HL-60/S4 treated with phorbol 12-myristate 13-acetate at 8.2 ng/mL for 4 days and 3 days (cell line): ENCODE measurements at regions not wholly inside any gene's neighbourhood (a gene's known extent, or its start where the extent isn't known, plus 50 kb on each side); places are given as distances from the start of the nearest gene placed in this dataset.
"Not testable (repeated sequence)": the region's sequence is repeated elsewhere in the genome, so short reads cannot be mapped to it uniquely, and the experiment has no call there.

Experiments used
- in situ Hi-C: fragments of 300-500 bp; cut with MboI; formaldehyde crosslinking; loops from 2 replicates; pipeline ENCODE4 v1.15.0; 2022; ENCODE audit warnings: low sequenced_read_pairs

DNA sequence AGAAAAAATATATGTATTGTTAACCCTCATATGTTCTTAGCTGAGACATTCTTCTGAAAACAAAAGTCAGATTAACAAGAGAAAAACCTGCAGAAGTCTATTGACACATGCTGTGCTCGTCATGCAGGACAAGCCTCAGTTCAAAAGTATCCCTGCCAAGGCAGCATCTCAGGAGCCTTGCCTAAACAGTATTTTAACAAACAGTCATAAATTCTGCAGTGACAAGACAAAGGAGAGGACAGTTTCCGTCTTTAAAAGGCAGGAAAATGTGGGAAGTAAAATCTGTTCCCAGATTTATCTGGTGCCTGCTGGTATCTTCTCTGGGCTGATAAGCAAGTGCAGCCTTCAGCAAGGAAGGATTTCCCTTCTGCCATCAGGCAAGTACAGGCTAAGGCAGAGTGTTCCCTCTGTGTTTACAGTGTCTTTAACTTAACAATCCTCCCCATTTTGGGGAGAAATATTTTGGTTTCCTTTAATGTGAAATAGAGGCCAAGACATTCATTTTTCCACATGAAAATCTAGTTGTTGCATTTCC, 480.2 kb upstream of the CCDC196 start:
- in situ Hi-C loops = no loop called here

- in situ Hi-C loops = no loop called here
These were observed 477.5 kb upstream of the CCDC196 start for GRCh38 chr14:66008631-66009030.

- in situ Hi-C loops = no loop called here
These were observed 477.1 kb upstream of the CCDC196 start for GRCh38 chr14:66009089-66009488.

- in situ Hi-C loops = no loop called here
These were observed 475.5 kb upstream of the CCDC196 start for GRCh38 chr14:66010695-66011094.

GRCh38 chr14:66011855-66012254, 474.3 kb upstream of the CCDC196 start:
- in situ Hi-C loops = no loop called here

GRCh38 chr14:66013607-66014006, 472.6 kb upstream of the CCDC196 start:
- in situ Hi-C loops = not testable (repeated sequence)

DNA sequence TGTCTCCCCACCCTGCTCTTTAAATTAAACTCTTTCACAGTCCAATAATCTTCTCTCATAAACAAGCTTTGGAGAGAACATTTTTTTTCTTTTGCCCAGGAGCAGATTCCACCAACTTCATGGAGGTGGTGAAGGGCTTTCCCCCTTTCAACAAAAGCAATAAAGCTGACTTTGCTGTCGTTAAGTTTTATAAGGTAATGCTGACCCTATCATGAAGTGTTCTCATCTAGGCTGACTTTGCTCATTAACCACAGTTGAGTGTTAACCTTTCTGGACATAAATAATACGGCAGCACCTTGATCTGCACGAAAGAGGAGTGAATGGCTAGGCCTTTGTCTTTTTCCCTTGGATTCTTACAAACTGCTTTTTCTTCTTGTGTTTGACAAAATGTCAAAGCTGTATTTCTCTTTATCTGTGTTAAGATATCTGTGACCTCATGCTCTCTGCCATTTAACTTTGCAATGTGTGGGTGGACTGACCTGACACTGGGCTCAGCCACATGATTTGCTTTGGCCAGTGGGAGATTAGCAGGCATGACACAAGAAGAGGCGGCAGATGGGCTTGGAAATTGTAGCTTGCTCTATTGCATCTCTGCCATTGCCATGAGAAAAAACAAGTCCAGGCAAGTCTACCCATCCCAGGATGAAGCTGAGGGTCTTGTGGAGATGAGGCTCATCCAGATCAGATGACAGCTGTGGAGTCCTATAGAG, 470.9 kb upstream of the CCDC196 start:
- in situ Hi-C loops = no loop called here

DNA sequence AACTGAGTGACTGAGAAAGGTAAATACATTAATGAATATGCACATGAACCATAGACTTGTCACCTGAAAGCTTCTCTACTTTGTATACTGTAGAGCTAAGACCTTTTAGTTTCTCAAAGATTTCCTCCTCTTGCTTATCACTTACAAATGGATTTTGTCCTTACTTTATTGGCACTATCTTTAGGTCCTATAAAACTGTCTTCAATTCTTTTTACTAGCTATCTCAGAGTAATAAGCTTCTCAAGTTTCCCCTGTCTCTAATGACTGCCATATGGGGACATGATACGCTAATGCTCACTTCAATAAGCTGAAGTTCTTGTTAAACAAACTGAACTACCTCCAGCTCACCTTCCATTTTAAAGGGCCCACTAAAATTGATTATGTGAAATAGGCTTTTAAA, 468.2 kb upstream of the CCDC196 start:
- in situ Hi-C loops = no loop called here

GRCh38 chr14:66022526-66022925, 463.6 kb upstream of the CCDC196 start:
- in situ Hi-C loops = no loop called here

- in situ Hi-C loops = no loop called here
These were observed 460.4 kb upstream of the CCDC196 start for GRCh38 chr14:66025779-66026178.

GRCh38 chr14:66031981-66032380, 454.2 kb upstream of the CCDC196 start:
- in situ Hi-C loops = not testable (repeated sequence)

DNA sequence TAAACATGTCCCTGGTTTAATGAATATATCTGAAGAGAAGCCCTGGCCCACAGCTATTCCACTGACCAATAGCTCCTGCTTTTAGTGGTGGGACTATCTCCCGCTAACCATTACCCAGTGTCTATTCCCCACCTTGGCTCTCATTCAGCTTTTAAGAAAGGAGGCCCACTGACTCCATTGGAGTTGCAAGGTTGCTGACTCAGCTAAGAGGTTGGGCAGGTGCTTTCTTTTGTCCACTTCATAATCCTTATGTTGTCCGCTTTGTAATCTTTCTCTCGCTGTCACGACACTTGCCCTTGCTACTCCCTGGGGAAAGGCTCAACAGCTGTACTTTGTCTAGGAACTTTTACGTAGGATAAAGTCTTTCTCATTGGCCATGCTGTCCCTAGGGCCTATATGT, 453.4 kb upstream of the CCDC196 start:
- in situ Hi-C loops = no loop called here

GRCh38 chr14:66036547-66036946, 449.6 kb upstream of the CCDC196 start:
- in situ Hi-C loops = no loop called here

- in situ Hi-C loops = no loop called here
These were observed 448.8 kb upstream of the CCDC196 start for GRCh38 chr14:66037361-66037760.

DNA sequence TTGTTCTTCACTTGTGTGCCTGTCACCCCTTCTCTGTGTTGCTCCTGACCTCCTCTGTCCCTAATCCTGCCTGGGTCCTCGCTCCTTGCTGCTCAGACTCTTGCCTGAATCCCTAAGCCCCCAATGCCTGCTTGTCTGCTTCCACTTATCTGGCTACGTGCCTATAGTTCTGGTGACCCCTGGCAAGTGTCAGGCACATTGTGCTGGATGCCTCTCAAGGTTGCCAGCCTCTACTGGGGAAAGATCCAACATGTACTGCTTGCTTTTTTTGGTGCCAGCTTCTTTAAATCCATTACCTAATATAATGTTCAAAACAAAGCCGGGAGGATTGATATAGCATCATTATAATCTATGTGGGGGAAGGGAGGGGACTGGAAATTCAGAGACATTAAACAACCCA, 448.0 kb upstream of the CCDC196 start:
- in situ Hi-C loops = no loop called here

DNA sequence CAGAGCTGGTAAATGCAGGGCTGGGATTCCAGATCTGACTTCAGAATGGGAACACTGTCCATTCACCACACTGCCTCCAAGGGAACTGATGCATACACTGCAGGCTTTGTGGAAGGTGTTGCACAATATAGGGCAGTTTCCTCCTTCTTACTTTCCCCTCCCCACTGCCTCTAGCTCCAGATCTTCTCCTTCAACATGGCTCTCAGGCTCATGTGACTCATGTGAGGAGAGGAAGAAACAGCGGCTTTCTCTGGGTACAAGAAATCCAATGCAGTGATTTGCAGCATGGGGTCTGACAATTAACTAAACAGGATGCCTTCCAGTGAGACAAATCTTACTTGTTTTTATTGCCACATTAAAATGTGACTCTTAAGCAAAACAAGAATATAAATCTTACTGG, 447.6 kb upstream of the CCDC196 start:
- in situ Hi-C loops = no loop called here

- in situ Hi-C loops = no loop called here
These were observed 446.7 kb upstream of the CCDC196 start for GRCh38 chr14:66039495-66039894.

DNA sequence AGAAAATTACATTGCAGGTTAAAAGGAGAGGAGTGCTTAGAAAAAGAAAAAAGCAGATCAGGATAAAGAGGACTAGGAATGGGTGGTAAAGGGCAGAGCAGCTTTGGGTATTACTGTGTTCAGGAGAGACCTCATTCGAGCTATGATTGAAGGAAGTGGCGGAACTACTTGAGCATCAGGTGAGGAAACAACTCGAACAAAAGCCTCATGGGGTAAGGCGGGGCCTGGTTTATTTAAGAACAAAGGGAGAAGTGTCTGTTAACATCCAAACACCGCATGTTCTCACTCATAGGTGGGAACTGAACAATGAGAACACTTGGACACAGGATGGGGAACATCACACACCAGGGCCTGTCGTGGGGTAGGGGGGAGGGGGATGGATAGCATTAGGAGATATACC, 444.6 kb upstream of the CCDC196 start:
- in situ Hi-C loops = no loop called here

- in situ Hi-C loops = no loop called here
These were observed 442.2 kb upstream of the CCDC196 start for GRCh38 chr14:66043921-66044320.

- in situ Hi-C loops = no loop called here
These were observed 440.6 kb upstream of the CCDC196 start for GRCh38 chr14:66045572-66046021.

GRCh38 chr14:66046035-66046434, 440.1 kb upstream of the CCDC196 start:
- in situ Hi-C loops = no loop called here

GRCh38 chr14:66046591-66046990, 439.6 kb upstream of the CCDC196 start:
- in situ Hi-C loops = no loop called here
